Ovary (tissue), 3 donors: ENCODE measurements at regions not wholly inside any gene's neighbourhood (a gene's known extent, or its start where the extent isn't known, plus 50 kb on each side); places are given as distances from the start of the nearest gene placed in this dataset.

Source experiments
- POLR2A ChIP-seq: fragments of 450-650 bp; IDR thresholded peaks from one replicate; pipeline ENCODE4 v1.6.1; 2017; ENCODE audit warnings: antibody characterized with exemption, mild to moderate bottlenecking, moderate library complexity
- TF ChIP-seq, protein P1 (sequence below), 3 donors: fragments of 450-650 bp in 2 of 3; fragments of 200-600 bp in 1 of 3; IDR thresholded peaks; one replicate each; pipeline versions ENCODE4 v1.5.1 to v1.8.0; 2016 to 2022; ENCODE audit warnings: antibody characterized with exemption in 3 of 3, mild to moderate bottlenecking in 1 of 3
- donor health status: DM: no; HTN: no; CAD: no.

DNA sequence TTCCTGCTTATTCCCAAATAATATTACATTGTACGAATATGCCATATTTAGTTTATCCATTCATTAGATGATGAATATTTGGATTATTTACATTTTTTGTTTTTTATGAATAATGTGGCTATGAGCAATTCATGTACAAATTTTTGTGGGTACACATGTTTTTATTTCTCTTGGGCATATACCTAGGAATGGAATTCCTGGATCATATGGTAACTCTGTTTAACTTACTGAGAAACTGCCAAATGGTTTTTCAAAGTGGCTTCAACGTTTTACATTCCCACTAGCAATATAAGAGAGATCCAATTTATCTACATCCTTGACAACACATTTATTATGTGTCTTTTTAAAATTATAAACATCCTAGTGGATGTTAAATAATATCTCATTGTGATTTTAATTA lies 362.0 kb upstream of the TMCO5A start:
- TF ChIP-seq, protein P1, sequence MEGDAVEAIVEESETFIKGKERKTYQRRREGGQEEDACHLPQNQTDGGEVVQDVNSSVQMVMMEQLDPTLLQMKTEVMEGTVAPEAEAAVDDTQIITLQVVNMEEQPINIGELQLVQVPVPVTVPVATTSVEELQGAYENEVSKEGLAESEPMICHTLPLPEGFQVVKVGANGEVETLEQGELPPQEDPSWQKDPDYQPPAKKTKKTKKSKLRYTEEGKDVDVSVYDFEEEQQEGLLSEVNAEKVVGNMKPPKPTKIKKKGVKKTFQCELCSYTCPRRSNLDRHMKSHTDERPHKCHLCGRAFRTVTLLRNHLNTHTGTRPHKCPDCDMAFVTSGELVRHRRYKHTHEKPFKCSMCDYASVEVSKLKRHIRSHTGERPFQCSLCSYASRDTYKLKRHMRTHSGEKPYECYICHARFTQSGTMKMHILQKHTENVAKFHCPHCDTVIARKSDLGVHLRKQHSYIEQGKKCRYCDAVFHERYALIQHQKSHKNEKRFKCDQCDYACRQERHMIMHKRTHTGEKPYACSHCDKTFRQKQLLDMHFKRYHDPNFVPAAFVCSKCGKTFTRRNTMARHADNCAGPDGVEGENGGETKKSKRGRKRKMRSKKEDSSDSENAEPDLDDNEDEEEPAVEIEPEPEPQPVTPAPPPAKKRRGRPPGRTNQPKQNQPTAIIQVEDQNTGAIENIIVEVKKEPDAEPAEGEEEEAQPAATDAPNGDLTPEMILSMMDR (IDR thresholded peaks at IDR 0.05) = no peak
- no peak for TF ChIP-seq POLR2A
